Ureter (tissue), 1 donor: ENCODE measurements at regions not wholly inside any gene's neighbourhood (a gene's known extent, or its start where the extent isn't known, plus 50 kb on each side); places are given as distances from the start of the nearest gene placed in this dataset.

ENCODE experiments used
- DNase-seq: peaks from one replicate; pipeline ENCODE4 v3.0.0-alpha.2; 2020; ENCODE audit warnings: low spot score
- donor health status: DM: yes; HTN: yes; CAD: no.

- no peak for DNase-seq
Observed at GRCh38 chr9:16197578-16198370, 644.9 kb downstream of the CCDC171 start.

GRCh38 chr9:16198996-16199395, 646.2 kb downstream of the CCDC171 start:
- no peak for DNase-seq

GRCh38 chr9:16202221-16202620, 649.4 kb downstream of the CCDC171 start:
- no peak for DNase-seq

DNA sequence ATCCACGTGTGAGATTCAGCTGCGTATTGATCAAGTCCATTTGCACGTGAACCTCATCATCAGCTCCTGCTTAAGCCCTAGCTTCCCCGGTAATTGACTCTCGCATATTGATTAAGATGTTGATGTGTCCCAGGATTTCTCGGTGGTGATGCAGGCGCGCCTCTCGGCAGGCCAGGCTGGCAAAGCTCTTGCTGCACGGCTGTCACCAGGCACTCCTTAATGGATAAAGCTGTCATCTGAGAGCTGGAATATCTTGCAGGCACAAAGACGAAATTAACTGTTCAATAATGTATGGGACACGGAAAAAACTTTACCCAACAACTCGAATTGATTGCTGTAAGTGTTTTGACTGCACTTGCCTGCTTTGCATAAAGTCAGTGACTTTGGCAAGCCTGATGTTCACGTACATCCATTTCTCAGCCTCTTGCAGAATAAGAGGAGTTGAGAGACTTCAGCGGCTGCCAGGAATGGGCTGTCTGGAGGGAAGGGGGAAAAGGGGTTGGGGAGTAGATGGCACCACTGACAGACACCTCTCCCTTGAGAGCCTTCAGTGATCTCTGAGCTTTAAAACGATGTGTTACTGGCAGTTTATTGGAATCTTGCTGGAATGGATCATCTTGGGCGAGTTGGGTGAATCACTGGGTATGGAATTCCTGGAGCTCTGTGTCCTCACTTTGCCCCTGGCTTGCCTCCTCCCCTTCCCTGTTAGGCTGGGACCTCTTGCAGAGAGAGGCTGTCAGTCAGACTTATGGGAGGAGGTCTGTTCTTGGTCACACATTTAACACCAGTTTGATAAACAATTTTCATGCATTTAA, 650.3 kb downstream of the CCDC171 start:
- DNase-seq = no peak

DNA sequence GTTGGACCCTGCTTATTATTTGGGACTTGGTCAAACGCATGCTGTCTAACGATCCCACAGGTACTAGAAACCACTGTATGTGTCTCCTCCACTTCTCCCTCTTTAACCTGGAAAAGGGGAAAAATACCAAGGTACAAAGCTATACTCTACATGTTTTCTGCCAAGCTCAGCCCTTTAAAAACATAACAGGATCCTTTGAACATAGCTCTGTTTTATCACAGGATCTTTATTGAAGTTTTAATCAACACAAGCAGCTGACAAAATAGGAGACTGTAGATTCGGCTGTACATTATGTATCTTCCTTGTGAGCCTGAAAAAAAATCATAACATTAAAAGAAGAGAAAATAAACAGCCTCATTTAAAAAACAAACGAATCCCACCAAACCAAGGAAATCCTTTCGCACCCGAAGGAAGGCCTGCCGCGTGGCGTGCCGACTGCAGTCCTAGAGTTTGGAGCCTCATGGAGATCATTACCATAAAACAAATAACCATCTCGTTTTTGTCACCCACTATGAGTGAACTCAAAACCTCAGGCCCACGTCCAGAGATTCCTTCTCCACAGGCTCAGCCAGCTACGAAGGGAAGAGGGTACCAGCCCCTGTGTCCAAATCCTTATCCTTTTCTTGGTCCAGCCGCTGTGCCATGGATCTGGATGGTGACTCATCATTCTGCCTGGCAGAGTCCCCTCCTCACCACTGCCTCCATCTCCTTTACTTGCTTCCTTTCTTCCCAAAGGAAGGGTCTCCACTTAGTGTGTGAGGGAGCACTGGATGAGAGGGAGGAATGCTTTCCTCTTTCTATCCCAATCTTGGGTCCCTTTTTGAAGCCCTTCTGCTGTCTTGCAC, 651.1 kb downstream of the CCDC171 start:
- DNase-seq = no peak

- DNase-seq = no peak
Observed at GRCh38 chr9:16205455-16205854, 652.6 kb downstream of the CCDC171 start.

- no peak for DNase-seq
Observed at GRCh38 chr9:16206518-16206917, 653.7 kb downstream of the CCDC171 start.

- DNase-seq = no peak
Observed at GRCh38 chr9:16207161-16207560, 654.3 kb downstream of the CCDC171 start.

DNA sequence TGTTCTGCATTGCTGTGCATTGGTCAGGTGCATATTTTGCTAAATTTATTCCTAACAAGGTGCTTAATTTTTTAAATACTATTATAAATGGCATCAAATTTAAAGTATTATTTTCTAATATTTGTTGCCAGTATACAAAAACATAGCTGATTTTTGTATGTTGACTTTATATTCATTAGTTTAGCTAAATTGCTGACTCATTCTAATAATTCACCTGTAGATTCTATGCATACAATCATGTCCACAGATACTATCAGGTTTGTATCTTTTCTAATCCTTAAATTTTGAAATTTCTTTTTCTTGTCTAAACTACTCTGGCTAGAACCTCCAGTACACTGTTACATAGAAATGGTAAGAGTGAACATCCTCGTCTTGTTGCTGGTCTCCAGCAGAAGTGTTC, 657.6 kb downstream of the CCDC171 start:
- no peak for DNase-seq

DNA sequence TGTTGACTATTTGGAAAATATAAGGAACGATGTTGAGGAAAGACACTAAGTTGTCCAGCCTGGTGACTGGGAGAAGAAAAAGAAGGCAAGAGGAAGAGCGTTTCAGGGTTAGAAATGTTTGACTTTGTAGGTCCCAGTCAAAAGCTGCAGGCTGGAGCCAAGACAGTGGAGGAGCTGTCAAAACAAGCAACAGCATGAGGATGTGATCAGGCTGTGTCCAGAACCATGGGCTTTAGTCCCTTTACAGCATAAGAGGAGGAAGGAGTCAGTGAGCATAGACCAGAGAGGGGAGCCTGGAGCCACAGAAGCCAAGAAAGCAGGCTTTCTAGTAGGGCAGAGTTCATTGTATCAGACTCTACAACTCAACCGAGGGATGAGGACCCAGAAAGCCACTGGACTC, 658.5 kb downstream of the BNC2 start:
- no peak for DNase-seq

GRCh38 chr9:16213781-16214515, 656.5 kb downstream of the BNC2 start:
- DNase-seq = peak; percentile 84

GRCh38 chr9:16214677-16215352, 655.7 kb downstream of the BNC2 start:
- DNase-seq = no peak

DNA sequence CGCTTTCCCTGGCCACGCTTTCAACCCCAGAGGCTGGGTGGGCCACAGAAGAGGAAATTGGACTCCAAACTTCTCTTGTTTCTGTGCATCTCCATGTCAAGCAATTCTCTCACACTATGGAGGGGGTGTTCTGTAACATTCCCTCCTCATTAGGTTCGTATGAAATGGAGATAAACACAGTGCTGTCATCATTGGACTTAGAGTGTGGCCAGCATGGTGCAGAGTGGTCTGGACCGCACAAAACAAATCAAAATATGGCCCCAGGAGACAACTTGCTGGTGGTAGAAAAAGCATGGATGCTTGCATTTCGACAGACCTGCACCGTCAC, 655.2 kb downstream of the BNC2 start:
- DNase-seq = no peak

DNA sequence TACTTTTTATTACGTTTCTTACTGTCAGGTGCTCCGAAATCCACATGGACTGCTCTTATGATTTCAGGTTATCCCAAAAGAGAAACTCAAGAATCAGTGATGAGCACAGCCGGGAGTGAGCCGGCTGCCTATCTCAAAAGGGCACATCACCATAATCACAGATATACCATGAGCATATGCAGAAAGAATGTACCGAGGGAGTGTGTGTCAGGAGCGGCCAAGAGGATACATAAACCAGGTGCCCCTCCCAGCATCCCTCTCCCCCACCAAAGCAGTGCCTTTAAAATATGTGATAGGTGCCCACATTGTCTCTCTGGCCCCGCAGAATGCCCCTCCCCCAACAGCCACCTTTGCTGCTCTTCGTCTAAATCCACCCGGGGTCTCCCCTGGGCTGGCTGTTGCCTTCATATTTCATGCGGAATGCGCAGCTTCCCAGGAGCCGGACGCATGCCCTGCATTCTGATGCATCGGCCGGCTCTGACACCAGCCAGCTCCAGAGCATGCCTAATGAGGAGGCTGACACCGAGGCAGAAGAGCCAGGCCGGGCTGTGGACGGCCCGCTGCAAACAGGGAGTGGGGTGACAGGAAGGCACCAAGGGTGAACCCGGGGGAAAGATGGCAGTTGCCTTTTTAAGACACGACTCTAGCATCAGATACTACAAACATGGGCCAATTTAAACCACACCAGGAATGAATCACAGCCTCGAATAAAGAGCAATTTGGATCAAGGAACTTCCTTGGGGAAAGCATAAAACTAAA, 652.3 kb downstream of the BNC2 start:
- DNase-seq = no peak

GRCh38 chr9:16221366-16221765, 649.1 kb downstream of the BNC2 start:
- DNase-seq = no peak

DNA sequence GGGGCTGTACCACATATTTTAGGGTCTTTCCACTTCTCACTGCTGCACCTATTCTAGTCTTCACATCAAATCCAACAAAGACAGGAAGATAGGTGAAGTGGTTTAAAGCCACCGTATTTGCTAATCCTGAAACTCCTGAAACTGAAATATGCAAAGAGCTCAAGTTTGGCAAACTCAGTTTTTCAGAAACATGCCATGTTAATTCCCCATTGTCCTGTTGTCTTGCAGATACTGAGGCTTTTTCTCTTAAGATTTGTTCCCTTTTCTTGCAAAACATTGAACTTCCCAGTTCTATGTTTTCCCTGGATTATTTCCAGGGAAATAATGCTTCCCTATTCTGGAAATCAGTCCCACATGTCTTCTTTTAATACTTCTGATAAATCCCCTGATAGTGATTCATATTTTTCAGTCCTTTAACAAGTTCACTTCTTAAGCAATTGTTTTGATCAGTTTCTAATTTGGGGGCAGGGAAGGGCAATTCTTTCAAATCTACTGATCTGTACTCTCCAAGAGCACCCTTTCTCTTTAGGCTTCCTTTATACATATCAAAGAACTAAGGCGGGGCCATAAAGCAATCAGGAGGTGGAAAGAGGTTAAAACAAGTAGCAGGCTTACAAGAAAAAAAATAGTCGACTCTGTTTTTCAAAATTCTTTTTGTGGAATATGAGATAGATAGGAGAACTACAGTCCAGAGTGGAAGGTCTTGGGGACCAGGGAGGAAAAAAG, 648.5 kb downstream of the BNC2 start:
- DNase-seq = no peak

DNA sequence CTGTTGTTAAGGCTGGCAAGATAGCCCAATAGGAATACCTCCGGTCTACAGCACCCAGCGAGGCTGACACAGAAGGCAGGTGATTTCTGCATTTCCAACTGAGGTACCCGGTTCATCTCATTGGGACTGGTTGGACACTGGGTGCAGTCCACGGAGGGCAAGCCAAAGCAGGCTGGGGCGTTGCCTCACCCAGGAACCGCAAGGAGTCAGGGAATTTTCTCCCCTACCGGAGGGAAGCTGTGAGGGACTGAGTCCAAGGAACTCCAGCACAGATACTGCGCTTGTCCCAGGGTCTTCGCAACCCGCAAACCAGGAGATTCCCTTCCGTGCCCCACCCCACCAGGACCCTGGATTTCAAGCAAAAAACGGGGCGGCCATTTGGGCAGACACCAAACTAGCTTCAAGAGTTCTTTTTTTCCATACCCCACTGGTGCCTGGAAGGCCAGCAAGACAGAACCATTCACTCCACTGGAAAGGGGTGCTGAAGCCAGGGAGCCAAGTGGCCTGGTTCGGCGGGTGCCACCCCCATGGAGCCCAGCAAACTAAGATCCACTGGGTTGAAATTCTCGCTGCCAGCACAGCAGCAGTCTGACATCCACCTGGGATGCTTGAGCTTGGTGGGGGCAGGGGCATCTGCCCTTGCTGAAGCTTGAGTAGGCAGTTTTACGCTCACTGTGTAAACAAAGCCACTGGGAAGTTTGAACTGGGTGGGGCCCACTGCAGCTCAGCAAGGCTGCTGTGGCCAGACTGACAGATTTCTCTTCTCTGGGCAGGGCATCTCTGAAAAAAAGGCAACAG, 647.2 kb downstream of the BNC2 start:
- DNase-seq = no peak

- DNase-seq = no peak
Observed at GRCh38 chr9:16230731-16231130, 639.7 kb downstream of the BNC2 start.

GRCh38 chr9:16236311-16236710, 634.2 kb downstream of the BNC2 start:
- DNase-seq = no peak
